ENCODE measurements at regions not wholly inside any gene's neighbourhood (a gene's known extent, or its start where the extent isn't known, plus 50 kb on each side); places are given as distances from the start of the nearest gene placed in this dataset.

DNA sequence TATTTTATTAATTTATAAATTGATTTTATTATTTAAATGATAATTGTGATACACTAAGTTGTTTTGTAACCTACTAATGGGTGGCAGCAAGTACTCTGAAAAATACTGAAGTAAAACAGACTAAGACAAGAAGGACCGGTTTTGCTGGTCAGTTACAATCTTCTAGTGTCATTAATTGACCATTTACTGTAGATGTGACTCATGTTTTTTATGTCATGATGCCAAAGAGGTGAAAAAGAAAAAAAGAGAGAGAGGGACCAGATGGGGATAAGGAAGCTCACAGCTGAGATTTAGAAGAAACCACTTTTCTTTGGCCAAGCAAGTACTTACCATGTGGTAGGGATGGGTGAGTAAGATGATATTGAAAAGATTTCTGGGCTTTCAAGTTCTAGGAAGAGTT is 955.8 kb upstream of the LRRTM1 start:
- no peak overlapping the region for H3K27ac ChIP-seq
- H3K27me3 ChIP-seq: no peaks in the 10 kb centered on the region
- H4K20me1 ChIP-seq (ENCODE audit: insufficient read depth, poor library complexity, severe bottlenecking): no peaks in the 10 kb centered on the region
- no peaks in the 10 kb centered on the region for H3K36me3 ChIP-seq (replicated peaks; ENCODE audit: insufficient read depth, low read depth)
- H3K9me3 ChIP-seq (ENCODE audit: low read depth): no peaks in the 10 kb centered on the region
- no peak overlapping the region for H2AFZ ChIP-seq
- no peak for TF ChIP-seq CTCF (IDR thresholded peaks at IDR 0.05; ENCODE audit: poor library complexity)
- no peak for TF ChIP-seq EZH2 (IDR thresholded peaks at IDR 0.05; ENCODE audit: borderline replicate concordance)
- TF ChIP-seq EZH2phosphoT487 (IDR thresholded peaks at IDR 0.05; ENCODE audit: low read depth, severe bottlenecking, unreplicated experiment): no peak
- no peaks in the 10 kb centered on the region for H3K79me2 ChIP-seq
- H3K9me2 ChIP-seq (replicated peaks; ENCODE audit: insufficient read depth): no peaks in the 10 kb centered on the region
- no peak overlapping the region for H3K4me3 ChIP-seq
- H3K4me2 ChIP-seq: no peak overlapping the region
- DNase-seq (ENCODE audit: low spot score): no peak
- WGBS (ENCODE audit: low lambda C conversion rate, missing lambda C conversion rate): 71% methylated on average over 1 of the region's 1 CpG
- no peaks in the 10 kb centered on the region for H3K4me1 ChIP-seq (ENCODE audit: insufficient read depth)

- H3K79me2 ChIP-seq: no peaks in the 10 kb centered on the region
- no peaks in the 10 kb centered on the region for H3K27me3 ChIP-seq
- no peak for TF ChIP-seq CTCF (IDR thresholded peaks at IDR 0.05; ENCODE audit: poor library complexity)
- TF ChIP-seq EZH2phosphoT487 (IDR thresholded peaks at IDR 0.05; ENCODE audit: low read depth, severe bottlenecking, unreplicated experiment): no peak
- no peak for TF ChIP-seq EZH2 (IDR thresholded peaks at IDR 0.05; ENCODE audit: borderline replicate concordance)
- H3K36me3 ChIP-seq (replicated peaks; ENCODE audit: insufficient read depth, low read depth): no peaks in the 10 kb centered on the region
- H3K4me3 ChIP-seq: no peak overlapping the region
- no peaks in the 10 kb centered on the region for H4K20me1 ChIP-seq (ENCODE audit: insufficient read depth, poor library complexity, severe bottlenecking)
- 70% methylated on average over 3 of the region's 3 CpGs for WGBS (ENCODE audit: low lambda C conversion rate, missing lambda C conversion rate)
- H3K9me2 ChIP-seq (replicated peaks; ENCODE audit: insufficient read depth): no peaks in the 10 kb centered on the region
- no peak for DNase-seq (ENCODE audit: low spot score)
- H3K27ac ChIP-seq: no peak overlapping the region
- no peak overlapping the region for H2AFZ ChIP-seq
- no peak overlapping the region for H3K4me2 ChIP-seq
- no peaks in the 10 kb centered on the region for H3K9me3 ChIP-seq (ENCODE audit: low read depth)
- H3K4me1 ChIP-seq (ENCODE audit: insufficient read depth): no peaks in the 10 kb centered on the region
Measured at GRCh38 chr2:81250270-81250669, 945.7 kb upstream of the LRRTM1 start.

GRCh38 chr2:81249152-81249551 is 944.6 kb upstream of the LRRTM1 start:
- no peaks in the 10 kb centered on the region for H3K27me3 ChIP-seq
- no peaks in the 10 kb centered on the region for H3K4me1 ChIP-seq (ENCODE audit: insufficient read depth)
- H3K4me2 ChIP-seq: no peak overlapping the region
- no peak overlapping the region for H2AFZ ChIP-seq
- no peaks in the 10 kb centered on the region for H3K79me2 ChIP-seq
- H4K20me1 ChIP-seq (ENCODE audit: insufficient read depth, poor library complexity, severe bottlenecking): no peaks in the 10 kb centered on the region
- no peaks in the 10 kb centered on the region for H3K36me3 ChIP-seq (replicated peaks; ENCODE audit: insufficient read depth, low read depth)
- H3K9me3 ChIP-seq (ENCODE audit: low read depth): no peaks in the 10 kb centered on the region
- H3K9me2 ChIP-seq (replicated peaks; ENCODE audit: insufficient read depth): no peaks in the 10 kb centered on the region
- DNase-seq (ENCODE audit: low spot score): no peak
- H3K27ac ChIP-seq: no peak overlapping the region
- H3K4me3 ChIP-seq: no peak overlapping the region
- no peak for TF ChIP-seq CTCF (IDR thresholded peaks at IDR 0.05; ENCODE audit: poor library complexity)
- no peak for TF ChIP-seq EZH2 (IDR thresholded peaks at IDR 0.05; ENCODE audit: borderline replicate concordance)
- TF ChIP-seq EZH2phosphoT487 (IDR thresholded peaks at IDR 0.05; ENCODE audit: low read depth, severe bottlenecking, unreplicated experiment): no peak
- 94% methylated on average over 1 of the region's 1 CpG for WGBS (ENCODE audit: low lambda C conversion rate, missing lambda C conversion rate)

DNA sequence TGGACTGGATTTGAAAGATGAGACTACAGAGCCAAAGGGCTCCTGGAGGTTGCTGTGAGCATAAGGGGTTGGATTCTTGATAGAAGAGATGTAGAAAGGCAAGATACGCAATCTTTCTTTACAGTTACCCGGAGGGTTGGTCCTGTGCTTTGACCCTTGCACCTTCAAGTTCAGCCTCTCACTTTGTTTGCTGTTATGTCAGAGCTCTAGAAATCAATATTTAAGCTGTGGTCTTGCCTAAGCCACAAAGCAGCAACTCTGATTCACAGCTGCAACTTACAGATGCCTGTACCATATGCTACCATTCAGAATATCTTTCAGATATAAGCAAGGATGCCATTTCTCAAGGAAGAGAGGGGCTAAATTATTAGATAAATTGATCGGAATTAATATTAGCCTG is 943.1 kb upstream of the LRRTM1 start:
- Histone ChIP-seq H4K20me1 (ENCODE audit: insufficient read depth, poor library complexity, severe bottlenecking) (no peaks in the 10 kb centered on the region), H3K4me3 (no peak overlapping the region), H3K4me2 (no peak overlapping the region), H3K9me3 (ENCODE audit: low read depth) (no peaks in the 10 kb centered on the region), H3K27me3 (no peaks in the 10 kb centered on the region), H3K36me3 (replicated peaks; ENCODE audit: insufficient read depth, low read depth) (no peaks in the 10 kb centered on the region), H3K4me1 (ENCODE audit: insufficient read depth) (no peaks in the 10 kb centered on the region), H3K27ac (no peak overlapping the region), H2AFZ (no peak overlapping the region), H3K79me2 (no peaks in the 10 kb centered on the region), H3K9me2 (replicated peaks; ENCODE audit: insufficient read depth) (no peaks in the 10 kb centered on the region)
- WGBS (ENCODE audit: low lambda C conversion rate, missing lambda C conversion rate): 77% methylated on average over 3 of the region's 3 CpGs
- peak; percentile 19 for DNase-seq (ENCODE audit: low spot score)
- TF ChIP-seq CTCF (IDR thresholded peaks at IDR 0.05; ENCODE audit: poor library complexity) (no peak), EZH2 (IDR thresholded peaks at IDR 0.05; ENCODE audit: borderline replicate concordance) (no peak), EZH2phosphoT487 (IDR thresholded peaks at IDR 0.05; ENCODE audit: low read depth, severe bottlenecking, unreplicated experiment) (no peak)
